ENCODE measurements at regions not wholly inside any gene's neighbourhood (a gene's known extent, or its start where the extent isn't known, plus 50 kb on each side); places are given as distances from the start of the nearest gene placed in this dataset.

- ATAC-seq (ENCODE audit: low read depth): no peak
- H3K36me3 ChIP-seq (replicated peaks in 1 of 2; ENCODE audit: control extremely low read depth in 1 of 2, control insufficient read depth in 1 of 2, extremely low read depth in 1 of 2, insufficient read depth in 2 of 2, low read length in 1 of 2): no peaks in the 10 kb centered on the region
- H4K20me1 ChIP-seq (ENCODE audit: control insufficient read depth, insufficient read depth, low read length, poor library complexity, severe bottlenecking): no peaks in the 10 kb centered on the region
- 90% methylated on average over 5 of the region's 8 CpGs for WGBS (ENCODE audit: insufficient coverage)
- peaks cover 0 to 2% (median 0%) of the 10 kb centered on the region in 4 experiments for H3K27me3 ChIP-seq (replicated peaks in 1 of 4; ENCODE audit: control extremely low read depth in 1 of 4, control insufficient read depth in 3 of 4, insufficient read depth in 4 of 4, low read length in 3 of 4)
- H3K27ac Mint-ChIP-seq: no peak overlapping the region
- no peak overlapping the region for H3K27ac ChIP-seq (ENCODE audit: low read length in 2 of 2)
- H3K4me3 Mint-ChIP-seq: no peak overlapping the region
- no peak for TF ChIP-seq EZH2 (IDR thresholded peaks at IDR 0.05; ENCODE audit: borderline replicate concordance, insufficient read depth, low read depth, low read length, poor library complexity, severe bottlenecking)
- TF ChIP-seq, protein P1, sequence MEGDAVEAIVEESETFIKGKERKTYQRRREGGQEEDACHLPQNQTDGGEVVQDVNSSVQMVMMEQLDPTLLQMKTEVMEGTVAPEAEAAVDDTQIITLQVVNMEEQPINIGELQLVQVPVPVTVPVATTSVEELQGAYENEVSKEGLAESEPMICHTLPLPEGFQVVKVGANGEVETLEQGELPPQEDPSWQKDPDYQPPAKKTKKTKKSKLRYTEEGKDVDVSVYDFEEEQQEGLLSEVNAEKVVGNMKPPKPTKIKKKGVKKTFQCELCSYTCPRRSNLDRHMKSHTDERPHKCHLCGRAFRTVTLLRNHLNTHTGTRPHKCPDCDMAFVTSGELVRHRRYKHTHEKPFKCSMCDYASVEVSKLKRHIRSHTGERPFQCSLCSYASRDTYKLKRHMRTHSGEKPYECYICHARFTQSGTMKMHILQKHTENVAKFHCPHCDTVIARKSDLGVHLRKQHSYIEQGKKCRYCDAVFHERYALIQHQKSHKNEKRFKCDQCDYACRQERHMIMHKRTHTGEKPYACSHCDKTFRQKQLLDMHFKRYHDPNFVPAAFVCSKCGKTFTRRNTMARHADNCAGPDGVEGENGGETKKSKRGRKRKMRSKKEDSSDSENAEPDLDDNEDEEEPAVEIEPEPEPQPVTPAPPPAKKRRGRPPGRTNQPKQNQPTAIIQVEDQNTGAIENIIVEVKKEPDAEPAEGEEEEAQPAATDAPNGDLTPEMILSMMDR (IDR thresholded peaks at IDR 0.05): no peak
- H3K4me1 ChIP-seq (ENCODE audit: control insufficient read depth in 2 of 2, insufficient read depth in 2 of 2, low read length in 2 of 2): no peaks in the 10 kb centered on the region
- no peaks in the 10 kb centered on the region for H3K79me2 ChIP-seq (ENCODE audit: control insufficient read depth, insufficient read depth, low read length)
- no peak for DNase-seq
- H3K4me2 ChIP-seq (replicated peaks; ENCODE audit: low read depth, low read length, poor library complexity, severe bottlenecking): no peak overlapping the region
- ChIA-PET POLR2A (no interaction called here), CTCF (no interaction called here)
- H3K27me3 Mint-ChIP-seq: no peaks in the 10 kb centered on the region
- H3K9me3 ChIP-seq (ENCODE audit: control extremely low read depth in 1 of 3, control insufficient read depth in 2 of 3, insufficient read depth in 1 of 3, low read length in 2 of 3): no peaks in the 10 kb centered on the region
- no peaks in the 10 kb centered on the region for H3K9me3 Mint-ChIP-seq (ENCODE audit: insufficient read depth)
- H3K4me3 ChIP-seq (ENCODE audit: control extremely low read depth in 1 of 5, extremely low read depth in 1 of 5, insufficient read depth in 1 of 5, low read depth in 2 of 5, low read length in 4 of 5): no peak overlapping the region
- intact Hi-C loops (cut with micrococcal nuclease): no loop called here
- H2AFZ ChIP-seq (ENCODE audit: insufficient read depth, low read depth, low read length, poor library complexity, severe bottlenecking): no peak overlapping the region
- H3K9ac ChIP-seq (ENCODE audit: low read length): no peak overlapping the region
- no peaks in the 10 kb centered on the region for H3K4me1 Mint-ChIP-seq
Measured at GRCh38 chr1:5453347-5453746, 538.9 kb downstream of the NPHP4 start.

DNA sequence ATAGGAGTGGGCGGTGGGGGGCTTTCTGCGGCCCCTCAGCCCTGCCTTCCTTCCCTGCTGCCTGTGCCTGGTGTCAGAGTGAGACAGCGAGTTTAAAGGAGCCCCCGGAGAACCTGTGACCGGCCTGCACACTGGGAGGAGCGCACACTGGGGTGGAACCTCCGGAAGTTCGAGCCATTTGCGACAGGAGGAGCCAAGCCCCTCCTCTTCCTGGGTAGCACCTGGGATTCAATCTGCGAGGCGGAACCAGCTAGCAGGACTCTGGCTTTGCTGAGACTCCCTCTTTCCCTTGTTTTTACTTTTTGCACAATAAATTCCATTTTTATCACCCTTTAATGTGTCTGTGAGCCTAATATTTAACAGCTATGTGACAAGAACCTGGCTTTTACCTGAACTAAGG lies 540.6 kb downstream of the NPHP4 start:
- H3K36me3 ChIP-seq (replicated peaks in 1 of 2; ENCODE audit: control extremely low read depth in 1 of 2, control insufficient read depth in 1 of 2, extremely low read depth in 1 of 2, insufficient read depth in 2 of 2, low read length in 1 of 2): no peaks in the 10 kb centered on the region
- DNase-seq: no peak
- ATAC-seq (ENCODE audit: low read depth): no peak
- no peaks in the 10 kb centered on the region for H3K79me2 ChIP-seq (ENCODE audit: control insufficient read depth, insufficient read depth, low read length)
- TF ChIP-seq EZH2 (IDR thresholded peaks at IDR 0.05; ENCODE audit: borderline replicate concordance, insufficient read depth, low read depth, low read length, poor library complexity, severe bottlenecking): no peak
- TF ChIP-seq, protein P1 (IDR thresholded peaks at IDR 0.05): no peak
- no peaks in the 10 kb centered on the region for H4K20me1 ChIP-seq (ENCODE audit: control insufficient read depth, insufficient read depth, low read length, poor library complexity, severe bottlenecking)
- Mint-ChIP-seq H3K27me3 (no peaks in the 10 kb centered on the region), H3K4me1 (no peaks in the 10 kb centered on the region), H3K9me3 (ENCODE audit: insufficient read depth) (no peaks in the 10 kb centered on the region), H3K27ac (no peak overlapping the region), H3K4me3 (no peak overlapping the region)
- H3K27ac ChIP-seq (ENCODE audit: low read length in 2 of 2): no peak overlapping the region
- H3K9ac ChIP-seq (ENCODE audit: low read length): no peak overlapping the region
- ChIA-PET POLR2A (no interaction called here), CTCF (no interaction called here)
- H3K9me3 ChIP-seq (ENCODE audit: control extremely low read depth in 1 of 3, control insufficient read depth in 2 of 3, insufficient read depth in 1 of 3, low read length in 2 of 3): no peaks in the 10 kb centered on the region
- no peak overlapping the region for H3K4me3 ChIP-seq (ENCODE audit: control extremely low read depth in 1 of 5, extremely low read depth in 1 of 5, insufficient read depth in 1 of 5, low read depth in 2 of 5, low read length in 4 of 5)
- no peak overlapping the region for H2AFZ ChIP-seq (ENCODE audit: insufficient read depth, low read depth, low read length, poor library complexity, severe bottlenecking)
- WGBS (ENCODE audit: insufficient coverage): 78% methylated on average over 9 of the region's 11 CpGs
- H3K4me1 ChIP-seq (ENCODE audit: control insufficient read depth in 2 of 2, insufficient read depth in 2 of 2, low read length in 2 of 2): no peaks in the 10 kb centered on the region
- H3K27me3 ChIP-seq (replicated peaks in 1 of 4; ENCODE audit: control extremely low read depth in 1 of 4, control insufficient read depth in 3 of 4, insufficient read depth in 4 of 4, low read length in 3 of 4): no peaks in the 10 kb centered on the region
- intact Hi-C loops (cut with micrococcal nuclease): no loop called here
- no peak overlapping the region for H3K4me2 ChIP-seq (replicated peaks; ENCODE audit: low read depth, low read length, poor library complexity, severe bottlenecking)
